K562 (cell line): ENCODE measurements at regions not wholly inside any gene's neighbourhood (a gene's known extent, or its start where the extent isn't known, plus 50 kb on each side); places are given as distances from the start of the nearest gene placed in this dataset.

Source experiments
- ATF3 ChIP-seq, 2 experiments: fragments of 450-650 bp in 1 of 2; sonication (generic) in 1 of 2; formaldehyde crosslinking in 1 of 2; IDR thresholded peaks in 1 of 2; conservative IDR thresholded peaks in 1 of 2; 2 replicates each; pipeline versions ENCODE4 v1.6.1 to v1.8.1; 2016 to 2023; ENCODE audit warnings: mild to moderate bottlenecking in 2 of 2, moderate library complexity in 2 of 2, inconsistent platforms in 1 of 2, missing genetic modification reagents in 1 of 2
- FOXK2 ChIP-seq, 2 experiments: fragments of 450-650 bp; IDR thresholded peaks in 1 of 2; conservative IDR thresholded peaks in 1 of 2; 2 replicates each; pipeline ENCODE4 v1.6.1; 2016; ENCODE audit warnings: low read depth in 2 of 2, mild to moderate bottlenecking in 1 of 2
- MED1 ChIP-seq: sonication (generic); formaldehyde crosslinking; IDR thresholded peaks from 2 replicates; pipeline ENCODE4 v1.8.1; 2023; ENCODE audit warnings: missing genetic modification reagents, borderline replicate concordance
- REST ChIP-seq, 2 experiments: fragments of 450-650 bp; formaldehyde crosslinking in 1 of 2; IDR thresholded peaks; 2 replicates each; pipeline versions ENCODE4 v1.4.0 to v1.6.1; 2014 to 2020; ENCODE audit warnings: mild to moderate bottlenecking in 2 of 2, borderline replicate concordance in 1 of 2, low read depth in 1 of 2

- TF ChIP-seq REST (IDR thresholded peaks at IDR 0.05; ENCODE audit: borderline replicate concordance) = no peak
- TF ChIP-seq REST (CRISPR knock-in tag; IDR thresholded peaks at IDR 0.05; ENCODE audit: low read depth) = no peak
- TF ChIP-seq ATF3 (IDR thresholded peaks at IDR 0.05) = no peak
- TF ChIP-seq ATF3 (CRISPR knock-in tag; conservative IDR thresholded peaks at IDR 0.05) = no peak
- TF ChIP-seq MED1 (CRISPR knock-in tag) = no peak
- no peak for TF ChIP-seq FOXK2 (conservative IDR thresholded peaks at IDR 0.05 in 1 of 2, IDR thresholded peaks at IDR 0.05 in 1 of 2; ENCODE audit: low read depth in 2 of 2)
Measured at GRCh38 chr7:113639221-113639620, 279.6 kb downstream of the PPP1R3A start (continued).
